ENCODE measurements at regions not wholly inside any gene's neighbourhood (a gene's known extent, or its start where the extent isn't known, plus 50 kb on each side); places are given as distances from the start of the nearest gene placed in this dataset.

DNA sequence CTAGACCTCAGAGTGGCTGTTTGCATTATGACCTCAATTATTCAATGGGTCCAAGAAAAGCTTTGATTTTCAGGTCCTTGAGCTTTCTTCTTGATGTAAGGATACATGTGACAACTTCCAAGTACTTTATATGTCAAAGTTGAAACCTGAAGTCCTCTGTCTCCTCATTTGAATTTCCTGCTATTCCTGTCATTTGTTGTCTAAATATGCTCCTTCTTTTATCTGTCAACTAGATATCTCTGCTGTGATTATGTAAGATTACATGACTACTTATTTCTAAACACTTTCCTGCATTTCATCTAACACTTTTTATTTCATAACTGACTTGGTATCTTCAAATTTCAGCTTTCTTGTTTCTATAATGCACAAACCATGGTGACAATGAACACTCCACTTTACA lies 670.0 kb upstream of the FAM174A start:
- TF ChIP-seq, protein P1, sequence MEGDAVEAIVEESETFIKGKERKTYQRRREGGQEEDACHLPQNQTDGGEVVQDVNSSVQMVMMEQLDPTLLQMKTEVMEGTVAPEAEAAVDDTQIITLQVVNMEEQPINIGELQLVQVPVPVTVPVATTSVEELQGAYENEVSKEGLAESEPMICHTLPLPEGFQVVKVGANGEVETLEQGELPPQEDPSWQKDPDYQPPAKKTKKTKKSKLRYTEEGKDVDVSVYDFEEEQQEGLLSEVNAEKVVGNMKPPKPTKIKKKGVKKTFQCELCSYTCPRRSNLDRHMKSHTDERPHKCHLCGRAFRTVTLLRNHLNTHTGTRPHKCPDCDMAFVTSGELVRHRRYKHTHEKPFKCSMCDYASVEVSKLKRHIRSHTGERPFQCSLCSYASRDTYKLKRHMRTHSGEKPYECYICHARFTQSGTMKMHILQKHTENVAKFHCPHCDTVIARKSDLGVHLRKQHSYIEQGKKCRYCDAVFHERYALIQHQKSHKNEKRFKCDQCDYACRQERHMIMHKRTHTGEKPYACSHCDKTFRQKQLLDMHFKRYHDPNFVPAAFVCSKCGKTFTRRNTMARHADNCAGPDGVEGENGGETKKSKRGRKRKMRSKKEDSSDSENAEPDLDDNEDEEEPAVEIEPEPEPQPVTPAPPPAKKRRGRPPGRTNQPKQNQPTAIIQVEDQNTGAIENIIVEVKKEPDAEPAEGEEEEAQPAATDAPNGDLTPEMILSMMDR (conservative IDR thresholded peaks at IDR 0.05): no peak
- no peak for TF ChIP-seq ZFX (IDR thresholded peaks at IDR 0.05)

Data from C4-2B (cell line).